ENCODE measurements at regions not wholly inside any gene's neighbourhood (a gene's known extent, or its start where the extent isn't known, plus 50 kb on each side); places are given as distances from the start of the nearest gene placed in this dataset.

- no peak for TF ChIP-seq POLR2AphosphoS5 (IDR thresholded peaks at IDR 0.05; ENCODE audit: insufficient read depth in 1 of 2, low read depth in 1 of 2)
- no peak for TF ChIP-seq POLR2A (IDR thresholded peaks at IDR 0.05)
- TF ChIP-seq CTCF (IDR thresholded peaks at IDR 0.05), result no peak
Observed at GRCh38 chr2:885230-886071, 65.2 kb upstream of the SNTG2 start.
